PFSK-1 (cell line): ENCODE measurements at regions not wholly inside any gene's neighbourhood (a gene's known extent, or its start where the extent isn't known, plus 50 kb on each side); places are given as distances from the start of the nearest gene placed in this dataset.

Experiments used
- FOXP2 ChIP-seq: optimal IDR thresholded peaks from 2 replicates; pipeline ENCODE3; 2011; ENCODE audit warnings: borderline replicate concordance, control low read depth, inconsistent platforms; ENCODE audit not compliant: insufficient read depth; ENCODE audit errors: extremely low read length, extremely low read depth
- POLR2AphosphoS5 ChIP-seq: IDR thresholded peaks from 2 replicates; pipeline ENCODE4 v1.6.1; 2012; ENCODE audit warnings: low read depth, mild to moderate bottlenecking, control low read depth, low read length, moderate library complexity
- REST ChIP-seq, 2 experiments: IDR thresholded peaks; 2 replicates each; pipeline versions ENCODE4 v1.6.1 to v1.8.0; 2011 to 2012; ENCODE audit warnings: low read depth in 2 of 2, low read length in 2 of 2, control low read depth in 1 of 2, inconsistent platforms in 1 of 2, mild to moderate bottlenecking in 1 of 2, moderate library complexity in 1 of 2; ENCODE audit not compliant: insufficient read depth in 1 of 2
- SIN3A ChIP-seq: IDR thresholded peaks from 2 replicates; pipeline ENCODE4 v1.6.1; 2012; ENCODE audit warnings: mild to moderate bottlenecking, low read length, moderate library complexity, borderline replicate concordance; ENCODE audit not compliant: insufficient read depth
- TAF1 ChIP-seq: IDR thresholded peaks from 2 replicates; pipeline ENCODE4 v1.6.1; 2012; ENCODE audit warnings: low read length, control low read depth, borderline replicate concordance; ENCODE audit not compliant: insufficient read depth

GRCh38 chr17:71639865-71640264 lies 481.0 kb upstream of the SOX9 start:
- no peak for TF ChIP-seq TAF1
- TF ChIP-seq POLR2AphosphoS5, result no peak
- TF ChIP-seq SIN3A, result no peak
- no peak for TF ChIP-seq REST (IDR thresholded peaks at IDR 0.05; ENCODE audit: insufficient read depth in 1 of 2, low read depth in 2 of 2, low read length in 2 of 2)
- no peak for TF ChIP-seq FOXP2

- no peak for TF ChIP-seq REST (IDR thresholded peaks at IDR 0.05; ENCODE audit: insufficient read depth in 1 of 2, low read depth in 2 of 2, low read length in 2 of 2)
- TF ChIP-seq FOXP2, result no peak
- no peak for TF ChIP-seq SIN3A
- TF ChIP-seq TAF1, result no peak
- no peak for TF ChIP-seq POLR2AphosphoS5
Measured at GRCh38 chr17:71649941-71650350, 470.9 kb upstream of the SOX9 start.

- no peak for TF ChIP-seq REST (IDR thresholded peaks at IDR 0.05; ENCODE audit: insufficient read depth in 1 of 2, low read depth in 2 of 2, low read length in 2 of 2)
- no peak for TF ChIP-seq SIN3A
- no peak for TF ChIP-seq POLR2AphosphoS5
- no peak for TF ChIP-seq TAF1
- no peak for TF ChIP-seq FOXP2
Measured at GRCh38 chr17:71655542-71655941, 465.3 kb upstream of the SOX9 start.

- TF ChIP-seq SIN3A (no peak), TAF1 (no peak), POLR2AphosphoS5 (no peak), REST (IDR thresholded peaks at IDR 0.05; ENCODE audit: insufficient read depth in 1 of 2, low read depth in 2 of 2, low read length in 2 of 2) (no peak), FOXP2 (no peak)
Measured at GRCh38 chr17:71656964-71657858, 463.6 kb upstream of the SOX9 start.
